Spleen (tissue), 7 donors: ENCODE measurements at regions not wholly inside any gene's neighbourhood (a gene's known extent, or its start where the extent isn't known, plus 50 kb on each side); places are given as distances from the start of the nearest gene placed in this dataset.

Experiments used
- POLR2A ChIP-seq, 3 donors: fragments of 450-650 bp; IDR thresholded peaks; one replicate each; pipeline ENCODE4 v1.5.1; 2017; ENCODE audit warnings: antibody characterized with exemption in 3 of 3, mild to moderate bottlenecking in 1 of 3
- POLR2AphosphoS5 ChIP-seq, 3 donors: sonication (generic); formaldehyde crosslinking; IDR thresholded peaks; one replicate each; pipeline ENCODE4 v1.5.1; 2017; ENCODE audit warnings: antibody characterized with exemption in 3 of 3
- TF ChIP-seq, protein P1 (sequence below), 11 experiments: fragments of 200-600 bp in 7 of 11; fragments of 450-650 bp in 4 of 11; sonication (generic) in 4 of 11; IDR thresholded peaks in 8 of 11; conservative IDR thresholded peaks in 3 of 11; 1 replicate in 7 of 11; 2 replicates in 4 of 11; pipeline versions ENCODE4 v1.4.0 to v1.8.0; 2016 to 2021; ENCODE audit warnings: antibody characterized with exemption in 11 of 11, inconsistent platforms in 4 of 11, mild to moderate bottlenecking in 1 of 11
- donor health status: DM: no; HTN: no; CAD: no; lungs with moderate emphysema.
- donor health status: DM: no; HTN: no; CAD: no.
- donor health status: DM: no; HTN: no; CAD: no.

DNA sequence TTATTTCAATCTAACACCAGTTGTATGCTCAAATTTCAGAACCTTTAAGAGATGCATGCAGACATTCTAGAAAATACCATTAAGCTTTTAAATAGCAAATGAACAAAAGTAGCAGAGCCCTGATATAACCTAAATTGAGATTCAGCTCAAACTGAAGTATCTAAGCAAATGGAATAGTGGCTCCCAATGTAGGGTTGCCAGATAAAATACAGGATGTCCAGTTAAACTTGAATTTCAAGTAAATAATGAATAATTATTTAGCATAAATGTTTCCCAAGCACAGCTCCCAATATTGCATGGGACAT lies 171.1 kb upstream of the ATP11B start:
- TF ChIP-seq, protein P1, sequence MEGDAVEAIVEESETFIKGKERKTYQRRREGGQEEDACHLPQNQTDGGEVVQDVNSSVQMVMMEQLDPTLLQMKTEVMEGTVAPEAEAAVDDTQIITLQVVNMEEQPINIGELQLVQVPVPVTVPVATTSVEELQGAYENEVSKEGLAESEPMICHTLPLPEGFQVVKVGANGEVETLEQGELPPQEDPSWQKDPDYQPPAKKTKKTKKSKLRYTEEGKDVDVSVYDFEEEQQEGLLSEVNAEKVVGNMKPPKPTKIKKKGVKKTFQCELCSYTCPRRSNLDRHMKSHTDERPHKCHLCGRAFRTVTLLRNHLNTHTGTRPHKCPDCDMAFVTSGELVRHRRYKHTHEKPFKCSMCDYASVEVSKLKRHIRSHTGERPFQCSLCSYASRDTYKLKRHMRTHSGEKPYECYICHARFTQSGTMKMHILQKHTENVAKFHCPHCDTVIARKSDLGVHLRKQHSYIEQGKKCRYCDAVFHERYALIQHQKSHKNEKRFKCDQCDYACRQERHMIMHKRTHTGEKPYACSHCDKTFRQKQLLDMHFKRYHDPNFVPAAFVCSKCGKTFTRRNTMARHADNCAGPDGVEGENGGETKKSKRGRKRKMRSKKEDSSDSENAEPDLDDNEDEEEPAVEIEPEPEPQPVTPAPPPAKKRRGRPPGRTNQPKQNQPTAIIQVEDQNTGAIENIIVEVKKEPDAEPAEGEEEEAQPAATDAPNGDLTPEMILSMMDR (IDR thresholded peaks at IDR 0.05 in 8 of 11, conservative IDR thresholded peaks at IDR 0.05 in 3 of 11), result no peak
- TF ChIP-seq POLR2AphosphoS5 (IDR thresholded peaks at IDR 0.05) (no peak), POLR2A (IDR thresholded peaks at IDR 0.05) (no peak)
